Skin epidermis (tissue), 12 donors: ENCODE measurements at regions not wholly inside any gene's neighbourhood (a gene's known extent, or its start where the extent isn't known, plus 50 kb on each side); places are given as distances from the start of the nearest gene placed in this dataset.
"Not testable (repeated sequence)": the region's sequence is repeated elsewhere in the genome, so short reads cannot be mapped to it uniquely, and the experiment has no call there.

Source experiments
- H3K27ac ChIP-seq, 21 experiments: fragments of 200-600 bp; sonication (generic) in 11 of 21; one replicate each; pipeline ENCODE4 v1.5.0; 2020; ENCODE audit warnings: mild to moderate bottlenecking in 3 of 21, inconsistent platforms in 2 of 21, moderate library complexity in 2 of 21
- H3K4me3 ChIP-seq, 7 experiments: fragments of 200-600 bp; sonication (generic) in 2 of 7; one replicate each; pipeline ENCODE4 v1.5.0; 2020; ENCODE audit warnings: inconsistent platforms in 2 of 7, mild to moderate bottlenecking in 2 of 7, moderate library complexity in 1 of 7

GRCh38 chr2:60359569-60359968 is 193.9 kb downstream of the BCL11A start:
- H3K27ac ChIP-seq, result no peak overlapping the region
- no peak overlapping the region for H3K4me3 ChIP-seq

DNA sequence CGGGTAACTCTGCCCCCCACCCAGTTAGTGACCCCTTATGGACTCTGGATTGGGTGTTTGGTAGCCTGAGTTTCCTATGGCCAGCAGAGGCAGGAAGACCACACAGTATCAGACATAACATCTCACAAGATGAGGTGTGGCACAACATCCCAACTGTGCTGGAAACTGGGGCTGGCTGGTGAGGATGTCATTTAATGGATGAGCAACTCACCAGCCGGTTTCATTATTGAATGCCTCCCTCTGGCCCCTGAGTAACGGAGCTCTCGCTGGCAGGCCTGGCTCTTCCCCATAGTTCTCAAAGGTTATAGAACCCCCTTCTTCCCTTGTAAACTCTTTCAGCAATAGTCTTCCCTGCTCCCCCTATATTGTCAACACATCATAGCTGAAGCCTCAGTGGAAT is 195.0 kb downstream of the BCL11A start:
- Histone ChIP-seq H3K27ac (no peak overlapping the region), H3K4me3 (no peak overlapping the region)

DNA sequence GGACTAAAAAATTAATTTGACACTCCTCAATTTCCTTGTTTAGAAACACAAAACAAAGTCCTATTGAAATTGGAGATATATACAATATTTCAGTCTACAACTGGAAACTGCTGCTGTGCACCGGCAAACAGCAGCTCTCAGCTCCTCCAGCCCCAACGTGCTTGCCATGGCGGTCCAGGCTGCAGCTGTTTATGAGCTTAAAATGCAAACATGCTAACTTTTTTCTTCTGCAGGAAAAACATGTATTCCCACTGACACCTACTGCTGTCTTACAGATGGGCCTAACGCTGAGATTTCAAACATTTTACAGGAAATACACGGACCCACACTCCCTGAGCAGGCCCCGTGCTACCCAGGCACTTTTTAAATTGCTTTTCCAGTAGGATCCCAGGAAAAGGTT is 195.5 kb downstream of the BCL11A start:
- H3K27ac ChIP-seq, result no peak overlapping the region
- H3K4me3 ChIP-seq, result no peak overlapping the region

DNA sequence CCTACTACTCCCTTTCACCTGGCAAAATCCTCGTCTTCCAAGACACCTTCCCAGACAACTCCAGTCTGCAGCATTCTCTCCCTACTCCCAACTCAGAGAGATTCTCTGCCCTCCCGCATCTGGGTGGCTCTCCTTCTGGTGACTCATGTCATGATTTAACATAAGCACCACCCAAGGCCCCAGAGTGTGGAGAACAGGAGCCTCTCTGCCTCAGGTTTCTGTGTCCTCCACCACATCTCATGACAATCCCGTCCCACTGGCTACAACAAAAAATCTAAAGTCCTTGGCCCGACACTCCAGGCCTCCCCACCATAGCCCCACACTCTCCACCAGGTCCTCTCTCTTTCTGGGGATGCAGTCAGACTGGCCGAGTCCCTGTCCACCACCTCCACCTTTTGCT is 197.1 kb downstream of the BCL11A start:
- peak overlapping the region in 8 of 21 experiments; percentile 14 to 77 (median 44) for H3K27ac ChIP-seq
- H3K4me3 ChIP-seq, result no peak overlapping the region

GRCh38 chr2:60355849-60356261 is 197.6 kb downstream of the BCL11A start:
- H3K4me3 ChIP-seq, result no peak overlapping the region
- peak overlapping the region in 11 of 21 experiments; percentile 14 to 77 (median 42) for H3K27ac ChIP-seq

DNA sequence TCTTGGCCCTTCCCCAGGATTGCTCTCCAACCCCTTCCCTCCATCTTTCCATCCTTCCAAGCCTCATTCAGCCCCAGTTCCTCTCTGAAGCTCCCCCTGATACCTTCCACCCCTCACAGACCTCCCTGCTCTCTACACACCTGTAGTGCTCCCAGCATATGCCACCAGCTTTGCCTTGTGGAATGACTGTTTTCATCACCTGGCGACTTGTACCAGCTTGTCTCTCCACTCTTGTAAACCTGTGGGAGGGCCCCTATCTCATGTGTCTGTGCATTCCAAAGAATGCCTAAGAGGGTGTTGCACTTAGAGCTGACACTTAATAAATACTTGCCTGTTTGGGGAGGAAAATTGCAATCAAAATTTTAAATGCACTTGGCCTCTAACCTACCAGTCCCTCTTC is 198.7 kb downstream of the BCL11A start:
- peak overlapping the region in 18 of 21 experiments; percentile 8 to 80 (median 58) for H3K27ac ChIP-seq
- peak overlapping the region in 1 of 7 experiments; percentile 8 for H3K4me3 ChIP-seq

GRCh38 chr2:60353863-60354262 is 199.6 kb downstream of the BCL11A start:
- Histone ChIP-seq H3K4me3 (no peak overlapping the region), H3K27ac (peak overlapping the region in 16 of 21 experiments; percentile 25 to 80 (median 60))

- no peak overlapping the region for H3K4me3 ChIP-seq
- H3K27ac ChIP-seq, result peak overlapping the region in 12 of 21 experiments; percentile 25 to 77 (median 56)
Measured at GRCh38 chr2:60353406-60353800, 200.1 kb downstream of the BCL11A start.

DNA sequence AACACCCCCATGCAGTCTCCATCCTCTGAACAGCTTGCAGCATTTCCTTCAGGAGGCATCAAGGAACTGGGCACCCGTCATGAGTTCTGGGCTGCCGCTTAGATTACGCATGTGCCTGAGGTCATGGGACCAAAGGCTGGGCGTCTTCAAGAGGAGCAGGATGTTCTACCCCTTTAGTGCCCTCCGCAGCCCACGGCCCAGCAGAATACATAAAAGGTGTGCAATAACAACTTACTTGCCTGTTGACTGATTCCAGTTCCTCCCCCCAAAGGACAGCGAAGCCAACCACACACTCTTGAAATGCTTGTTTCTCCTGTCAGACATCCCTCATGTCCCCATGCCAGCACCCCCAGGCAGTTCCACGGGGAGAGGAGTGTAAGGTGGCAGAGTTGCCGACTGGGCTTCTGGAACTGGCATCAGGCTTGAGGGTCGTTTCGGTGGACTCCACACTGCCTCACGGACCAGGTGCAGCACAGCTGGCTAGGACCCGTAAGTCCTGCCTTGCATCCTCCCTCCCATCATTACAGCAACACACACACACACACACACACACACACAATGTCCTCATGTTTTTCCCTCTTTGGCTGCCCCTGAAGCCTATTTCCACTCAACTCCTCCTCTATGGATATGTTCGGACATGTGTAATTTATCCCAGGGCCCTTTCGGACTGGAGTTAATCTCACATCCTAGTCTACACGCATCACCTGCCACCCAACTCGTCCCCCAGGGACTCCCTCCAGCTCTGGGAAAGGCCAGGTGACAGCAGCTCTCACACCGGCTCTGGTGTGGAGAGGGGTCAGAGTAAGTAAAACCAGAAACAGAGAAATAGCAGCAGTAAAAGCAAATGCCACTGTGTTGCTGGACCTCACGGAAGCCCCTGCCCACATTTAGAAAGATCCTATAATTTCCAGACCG is 200.7 kb downstream of the BCL11A start:
- peak overlapping the region in 12 of 21 experiments; percentile 25 to 77 (median 56) for H3K27ac ChIP-seq
- no peak overlapping the region for H3K4me3 ChIP-seq

DNA sequence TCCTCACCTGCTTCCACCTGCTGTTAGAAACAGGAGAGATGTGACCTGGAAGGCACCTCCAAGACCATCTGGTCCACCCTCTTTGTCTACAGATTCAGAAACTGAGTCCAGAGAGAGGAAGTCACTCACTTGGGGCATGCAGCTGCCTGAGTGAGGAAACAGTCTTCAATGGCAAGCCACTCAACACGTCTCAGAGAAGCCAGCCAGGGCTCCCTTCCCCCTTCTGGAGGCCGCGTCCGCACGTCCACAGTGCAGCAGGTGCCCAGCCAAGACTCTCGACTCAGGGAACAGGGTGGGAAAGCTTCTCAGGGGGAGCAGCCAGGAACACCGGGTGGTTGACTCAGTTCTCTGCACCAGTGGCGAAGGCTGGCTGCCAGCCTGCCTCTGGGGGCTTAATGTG is 201.7 kb downstream of the BCL11A start:
- Histone ChIP-seq H3K4me3 (no peak overlapping the region), H3K27ac (peak overlapping the region in 5 of 21 experiments; percentile 23 to 77 (median 57))

DNA sequence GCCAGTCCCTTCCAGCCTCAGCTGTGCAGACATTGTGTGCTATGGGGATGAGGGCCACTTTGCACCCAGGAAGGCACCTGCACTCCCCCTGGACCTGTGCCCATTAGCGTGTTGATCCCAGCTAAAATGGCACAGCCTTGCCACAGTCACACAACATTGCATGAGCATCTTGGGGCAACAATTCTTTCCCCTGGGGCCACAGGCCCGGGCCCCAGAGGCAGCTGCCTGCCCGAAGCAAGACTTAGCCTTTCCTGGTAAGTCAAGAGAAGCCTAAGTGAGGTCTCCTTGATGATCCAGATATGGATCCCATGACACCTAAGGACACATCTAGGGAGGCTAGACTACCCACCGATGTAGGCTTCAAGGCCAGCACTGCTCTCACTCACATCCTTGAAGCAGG is 202.1 kb downstream of the BCL11A start:
- Histone ChIP-seq H3K27ac (peak overlapping the region in 4 of 21 experiments; percentile 14 to 70 (median 40)), H3K4me3 (no peak overlapping the region)

DNA sequence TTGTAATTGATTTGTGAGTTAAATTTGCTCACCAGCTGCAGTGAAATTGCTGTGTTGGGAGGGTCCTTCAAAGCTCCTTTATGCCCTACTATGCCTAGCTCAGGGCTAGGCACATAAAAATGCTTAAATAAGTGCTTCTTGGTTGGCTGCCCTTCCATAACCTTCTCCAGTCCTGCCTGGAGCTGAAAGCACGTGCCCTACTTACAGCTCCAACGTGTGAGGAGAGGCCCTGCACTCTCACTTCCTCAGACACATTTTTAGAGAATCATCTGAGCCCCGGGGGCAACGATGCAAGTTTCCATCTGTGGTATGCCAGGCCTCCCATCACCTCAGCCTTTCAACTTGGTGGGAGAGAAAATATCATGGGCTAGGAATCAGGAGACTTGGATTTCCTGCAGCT is 202.7 kb downstream of the BCL11A start:
- Histone ChIP-seq H3K4me3 (no peak overlapping the region), H3K27ac (peak overlapping the region in 2 of 21 experiments; percentile 23 to 57)

DNA sequence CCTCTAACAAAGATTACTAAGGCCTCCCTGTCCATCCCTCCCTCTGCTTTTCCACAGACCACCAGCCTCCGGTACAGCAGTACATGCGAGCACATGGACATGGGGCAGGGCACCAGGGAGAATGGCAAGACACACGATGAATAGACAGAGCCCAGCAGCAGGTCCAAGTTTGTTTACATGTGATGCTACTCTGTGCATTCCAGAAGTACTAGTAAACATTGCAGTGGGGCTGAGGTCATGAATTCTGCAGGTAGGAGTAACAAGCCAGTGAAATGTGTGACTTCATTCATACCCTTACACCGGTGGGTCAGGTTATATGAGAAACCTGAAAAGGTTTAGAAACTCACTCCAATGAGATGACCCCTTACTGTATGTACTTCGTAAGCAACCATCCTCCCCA is 205.7 kb downstream of the BCL11A start:
- no peak overlapping the region for H3K27ac ChIP-seq
- no peak overlapping the region for H3K4me3 ChIP-seq

GRCh38 chr2:60342491-60342890 is 211.0 kb downstream of the BCL11A start:
- not testable (repeated sequence) for H3K4me3 ChIP-seq, H3K27ac ChIP-seq

DNA sequence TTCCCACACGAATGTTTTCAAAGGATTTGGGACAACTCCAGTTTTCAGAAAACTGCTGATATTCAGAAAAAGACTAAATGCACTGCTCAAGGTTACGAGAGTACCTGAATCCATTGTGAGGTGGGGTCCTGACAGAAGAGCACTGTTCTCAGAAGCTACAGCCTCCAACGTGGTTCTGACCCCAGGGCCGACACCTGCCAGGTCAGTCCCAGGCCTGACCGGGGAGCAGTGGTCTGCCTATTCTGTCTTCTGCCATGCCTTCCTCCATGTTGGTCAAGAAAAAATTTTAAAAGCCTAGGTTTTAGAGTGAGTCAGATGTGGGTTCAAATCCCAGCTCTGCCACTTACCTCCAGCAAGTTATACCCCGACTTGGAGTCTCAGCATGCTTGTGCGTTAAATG is 212.3 kb downstream of the BCL11A start:
- Histone ChIP-seq H3K4me3 (no peak overlapping the region), H3K27ac (no peak overlapping the region)

DNA sequence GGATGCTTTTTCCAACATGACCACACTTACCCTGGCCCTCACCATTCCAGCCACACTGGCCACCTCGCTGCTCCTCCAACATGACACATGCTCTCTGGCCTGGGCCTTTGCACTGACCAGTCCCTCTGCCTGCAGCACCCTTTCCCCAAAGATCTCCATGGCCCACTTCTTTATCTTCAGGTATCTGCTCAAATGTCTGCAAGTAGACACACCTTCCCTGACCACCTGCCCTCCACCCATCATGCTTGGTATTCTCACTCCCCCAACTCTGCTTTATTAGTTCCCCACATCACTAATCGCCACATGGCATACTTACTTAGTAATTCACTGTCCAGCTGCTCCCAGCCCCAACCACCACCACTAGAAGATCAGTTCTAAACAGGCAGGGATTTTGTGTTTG is 214.2 kb downstream of the BCL11A start:
- H3K27ac ChIP-seq, result no peak overlapping the region
- no peak overlapping the region for H3K4me3 ChIP-seq

GRCh38 chr2:60337142-60337497 is 216.3 kb downstream of the BCL11A start:
- Histone ChIP-seq H3K27ac (peak overlapping the region in 1 of 21 experiments; percentile 58), H3K4me3 (no peak overlapping the region)

- no peak overlapping the region for H3K4me3 ChIP-seq
- peak overlapping the region in 1 of 21 experiments; percentile 58 for H3K27ac ChIP-seq
Measured at GRCh38 chr2:60336442-60337141, 216.9 kb downstream of the BCL11A start.

GRCh38 chr2:60335533-60336237 is 217.8 kb downstream of the BCL11A start:
- no peak overlapping the region for H3K4me3 ChIP-seq
- no peak overlapping the region for H3K27ac ChIP-seq

GRCh38 chr2:60334610-60335009 is 218.8 kb downstream of the BCL11A start:
- H3K27ac ChIP-seq, result no peak overlapping the region
- H3K4me3 ChIP-seq, result no peak overlapping the region
